ENCODE measurements at regions not wholly inside any gene's neighbourhood (a gene's known extent, or its start where the extent isn't known, plus 50 kb on each side); places are given as distances from the start of the nearest gene placed in this dataset.

- DNase-seq (ENCODE audit: low read depth in 2 of 2) = no peak
These were observed 520.0 kb upstream of the CDH11 start for GRCh38 chr16:65641762-65642289.

GRCh38 chr16:65641049-65641761 is 519.3 kb upstream of the CDH11 start:
- DNase-seq (ENCODE audit: low read depth in 2 of 2) = no peak

GRCh38 chr16:65634833-65635232 is 513.0 kb upstream of the CDH11 start:
- no peak for DNase-seq (ENCODE audit: low read depth in 2 of 2)

- DNase-seq (ENCODE audit: low read depth in 2 of 2) = no peak
These were observed 512.4 kb upstream of the CDH11 start for GRCh38 chr16:65634291-65634690.

GRCh38 chr16:65624666-65625065 is 502.8 kb upstream of the CDH11 start:
- DNase-seq (ENCODE audit: low read depth in 2 of 2) = no peak

GRCh38 chr16:65624229-65624628 is 502.4 kb upstream of the CDH11 start:
- DNase-seq (ENCODE audit: low read depth in 2 of 2) = no peak

GRCh38 chr16:65622871-65623270 is 501.0 kb upstream of the CDH11 start:
- no peak for DNase-seq (ENCODE audit: low read depth in 2 of 2)

- no peak for DNase-seq (ENCODE audit: low read depth in 2 of 2)
These were observed 500.3 kb upstream of the CDH11 start for GRCh38 chr16:65622151-65622550.

- no peak for DNase-seq (ENCODE audit: low read depth in 2 of 2)
These were observed 499.8 kb upstream of the CDH11 start for GRCh38 chr16:65621640-65622039.

- no peak for DNase-seq (ENCODE audit: low read depth in 2 of 2)
These were observed 497.7 kb upstream of the CDH11 start for GRCh38 chr16:65619606-65620005.

- DNase-seq (ENCODE audit: low read depth in 2 of 2) = no peak
These were observed 497.1 kb upstream of the CDH11 start for GRCh38 chr16:65618931-65619330.

- no peak for DNase-seq (ENCODE audit: low read depth in 2 of 2)
These were observed 496.5 kb upstream of the CDH11 start for GRCh38 chr16:65618333-65618732.

GRCh38 chr16:65617421-65617820 is 495.6 kb upstream of the CDH11 start:
- no peak for DNase-seq (ENCODE audit: low read depth in 2 of 2)

GRCh38 chr16:65608455-65608854 is 486.6 kb upstream of the CDH11 start:
- DNase-seq (ENCODE audit: low read depth in 2 of 2) = no peak

GRCh38 chr16:65604771-65605170 is 482.9 kb upstream of the CDH11 start:
- no peak for DNase-seq (ENCODE audit: low read depth in 2 of 2)

- no peak for DNase-seq (ENCODE audit: low read depth in 2 of 2)
These were observed 479.9 kb upstream of the CDH11 start for GRCh38 chr16:65601781-65602180.

- no peak for DNase-seq (ENCODE audit: low read depth in 2 of 2)
These were observed 478.8 kb upstream of the CDH11 start for GRCh38 chr16:65600629-65601028.

GRCh38 chr16:65600046-65600445 is 478.2 kb upstream of the CDH11 start:
- no peak for DNase-seq (ENCODE audit: low read depth in 2 of 2)

- no peak for DNase-seq (ENCODE audit: low read depth in 2 of 2)
These were observed 476.8 kb upstream of the CDH11 start for GRCh38 chr16:65598621-65599020.

GRCh38 chr16:65583498-65583897 is 461.6 kb upstream of the CDH11 start:
- no peak for DNase-seq (ENCODE audit: low read depth in 2 of 2)

- DNase-seq (ENCODE audit: low read depth in 2 of 2) = no peak
These were observed 457.2 kb upstream of the CDH11 start for GRCh38 chr16:65579050-65579449.

GRCh38 chr16:65576631-65577030 is 454.8 kb upstream of the CDH11 start:
- DNase-seq (ENCODE audit: low read depth in 2 of 2) = no peak

- DNase-seq (ENCODE audit: low read depth in 2 of 2) = no peak
These were observed 454.3 kb upstream of the CDH11 start for GRCh38 chr16:65576139-65576538.
